SK-N-SH treated with all-trans-retinoic acid at 6 μM for 48 hours (cell line): ENCODE measurements at regions not wholly inside any gene's neighbourhood (a gene's known extent, or its start where the extent isn't known, plus 50 kb on each side); places are given as distances from the start of the nearest gene placed in this dataset.

Source experiments
- ATAC-seq: fragments of 200-7000 bp; cut with Tn5 transposase; 3 replicates; pipeline ENCODE4 v1.9.1; 2020; ENCODE audit warnings: mild to moderate bottlenecking, moderate library complexity
- ARNTL ChIP-seq: fragments of 450-650 bp; formaldehyde crosslinking; IDR thresholded peaks from 2 replicates; pipeline ENCODE4 v1.5.0; 2020; ENCODE audit warnings: low read depth, mild to moderate bottlenecking, moderate library complexity, borderline replicate concordance
- BACH2 ChIP-seq: fragments of 250-450 bp; sonication (Bioruptor Pico); IDR thresholded peaks from 2 replicates; pipeline ENCODE4 v1.9.0; 2021; ENCODE audit warnings: mild to moderate bottlenecking, borderline replicate concordance
- CREB5 ChIP-seq: fragments of 250-450 bp; sonication (Bioruptor Pico); IDR thresholded peaks from 2 replicates; pipeline ENCODE4 v1.5.1; 2020; ENCODE audit warnings: low read depth, mild to moderate bottlenecking, moderate library complexity
- CSDC2 ChIP-seq: fragments of 250-450 bp; sonication (Bioruptor Pico); IDR thresholded peaks from 2 replicates; pipeline ENCODE4 v1.5.0; 2020; ENCODE audit warnings: mild to moderate bottlenecking, moderate library complexity
- CSRNP3 ChIP-seq: fragments of 250-450 bp; sonication (Bioruptor Pico); IDR thresholded peaks from 2 replicates; pipeline ENCODE4 v1.5.1; 2021; ENCODE audit warnings: mild to moderate bottlenecking, moderate library complexity
- ESRRG ChIP-seq: fragments of 250-450 bp; sonication (Bioruptor Pico); IDR thresholded peaks from 2 replicates; pipeline ENCODE4 v1.6.1; 2021; ENCODE audit warnings: mild to moderate bottlenecking
- GLIS3 ChIP-seq: fragments of 250-450 bp; sonication (Bioruptor Pico); IDR thresholded peaks from 2 replicates; pipeline ENCODE4 v1.5.0; 2020; ENCODE audit warnings: mild to moderate bottlenecking, moderate library complexity
- ISL1 ChIP-seq: fragments of 250-450 bp; sonication (Bioruptor Pico); IDR thresholded peaks from 2 replicates; pipeline ENCODE4 v2.1.2; 2022; ENCODE audit warnings: mild to moderate bottlenecking, moderate library complexity
- OSR1 ChIP-seq: fragments of 250-450 bp; sonication (Bioruptor Pico); IDR thresholded peaks from 2 replicates; pipeline ENCODE4 v1.8.0; 2022; ENCODE audit warnings: moderate library complexity, mild to moderate bottlenecking, inconsistent platforms
- PATZ1 ChIP-seq: fragments of 250-450 bp; sonication (Bioruptor Pico); IDR thresholded peaks from 2 replicates; pipeline ENCODE4 v1.8.0; 2020; ENCODE audit warnings: mild to moderate bottlenecking, moderate library complexity, borderline replicate concordance
- POU6F1 ChIP-seq: fragments of 250-450 bp; sonication (Bioruptor Pico); IDR thresholded peaks from 2 replicates; pipeline ENCODE4 v1.8.0; 2021; ENCODE audit warnings: low read depth, mild to moderate bottlenecking, moderate library complexity, borderline replicate concordance
- PPARA ChIP-seq: fragments of 250-450 bp; sonication (Bioruptor Pico); IDR thresholded peaks from 2 replicates; pipeline ENCODE4 v1.5.0; 2020; ENCODE audit warnings: mild to moderate bottlenecking, borderline replicate concordance
- RARB ChIP-seq: fragments of 250-450 bp; sonication (Bioruptor Pico); IDR thresholded peaks from 2 replicates; pipeline ENCODE4 v1.8.0; 2021; ENCODE audit warnings: mild to moderate bottlenecking, moderate library complexity
- SNAI2 ChIP-seq: fragments of 250-450 bp; sonication (Bioruptor Pico); IDR thresholded peaks from 2 replicates; pipeline ENCODE4 v1.5.0; 2020; ENCODE audit warnings: mild to moderate bottlenecking, moderate library complexity
- TCF4 ChIP-seq: fragments of 250-450 bp; sonication (Bioruptor Pico); IDR thresholded peaks from 2 replicates; pipeline ENCODE4 v1.8.0; 2021; ENCODE audit warnings: mild to moderate bottlenecking, moderate library complexity, borderline replicate concordance
- TOX ChIP-seq: fragments of 250-450 bp; sonication (Bioruptor Pico); IDR thresholded peaks from 2 replicates; pipeline ENCODE4 v1.8.0; 2021; ENCODE audit warnings: mild to moderate bottlenecking, moderate library complexity, borderline replicate concordance
- ZC3H10 ChIP-seq: fragments of 250-450 bp; sonication (Bioruptor Pico); IDR thresholded peaks from 2 replicates; pipeline ENCODE4 v1.5.1; 2021; ENCODE audit warnings: mild to moderate bottlenecking, moderate library complexity
- ZFP30 ChIP-seq: fragments of 450-650 bp; formaldehyde crosslinking; IDR thresholded peaks from 2 replicates; pipeline ENCODE4 v1.5.0; 2022; ENCODE audit warnings: mild to moderate bottlenecking, moderate library complexity
- ZNF565 ChIP-seq: fragments of 450-650 bp; formaldehyde crosslinking; conservative IDR thresholded peaks from 2 replicates; pipeline ENCODE4 v1.5.0; 2020; ENCODE audit warnings: low read depth, mild to moderate bottlenecking, moderate library complexity
- ZNF70 ChIP-seq: fragments of 450-650 bp; formaldehyde crosslinking; IDR thresholded peaks from 2 replicates; pipeline ENCODE4 v1.5.0; 2020; ENCODE audit warnings: mild to moderate bottlenecking, moderate library complexity
- ZNF8 ChIP-seq: fragments of 450-650 bp; formaldehyde crosslinking; IDR thresholded peaks from 2 replicates; pipeline ENCODE4 v1.5.0; 2020; ENCODE audit warnings: mild to moderate bottlenecking, moderate library complexity

- no peak for TF ChIP-seq BACH2 (CRISPR knock-in tag)
- no peak for TF ChIP-seq ZNF70 (CRISPR knock-in tag)
- no peak for TF ChIP-seq ZFP30 (CRISPR knock-in tag)
- no peak for TF ChIP-seq PPARA (CRISPR knock-in tag)
- TF ChIP-seq GLIS3 (CRISPR knock-in tag), result no peak
- no peak for TF ChIP-seq ZC3H10 (CRISPR knock-in tag)
- no peak for TF ChIP-seq CREB5 (CRISPR knock-in tag)
- no peak for TF ChIP-seq ARNTL (CRISPR knock-in tag)
- no peak for TF ChIP-seq ZNF8 (CRISPR knock-in tag)
- no peak for TF ChIP-seq TCF4 (CRISPR knock-in tag)
- TF ChIP-seq ESRRG, result no peak
- TF ChIP-seq POU6F1, result no peak
- TF ChIP-seq PATZ1 (CRISPR knock-in tag), result no peak
- TF ChIP-seq RARB (CRISPR knock-in tag), result no peak
- TF ChIP-seq CSDC2 (CRISPR knock-in tag), result no peak
- TF ChIP-seq OSR1 (CRISPR knock-in tag), result no peak
- no peak for TF ChIP-seq TOX
- TF ChIP-seq SNAI2, result no peak
- no peak for TF ChIP-seq ISL1
- no peak for ATAC-seq
These were observed 123.6 kb upstream of the CPEB2 start for GRCh38 chr4:14878681-14879080.

- no peak for ATAC-seq
- no peak for TF ChIP-seq SNAI2
- TF ChIP-seq PPARA (CRISPR knock-in tag), result no peak
- TF ChIP-seq RARB (CRISPR knock-in tag), result no peak
- no peak for TF ChIP-seq ZNF8 (CRISPR knock-in tag)
- TF ChIP-seq TOX, result no peak
- no peak for TF ChIP-seq OSR1 (CRISPR knock-in tag)
- no peak for TF ChIP-seq BACH2 (CRISPR knock-in tag)
- TF ChIP-seq ESRRG, result no peak
- TF ChIP-seq ISL1, result no peak
These were observed 122.6 kb upstream of the CPEB2 start for GRCh38 chr4:14879683-14880082.

GRCh38 chr4:14880805-14881204, 121.5 kb upstream of the CPEB2 start:
- no peak for ATAC-seq
- no peak for TF ChIP-seq GLIS3 (CRISPR knock-in tag)
- TF ChIP-seq CSRNP3 (CRISPR knock-in tag), result no peak
- TF ChIP-seq TOX, result no peak
- TF ChIP-seq POU6F1, result no peak
- no peak for TF ChIP-seq ZNF565 (CRISPR knock-in tag)
- no peak for TF ChIP-seq PPARA (CRISPR knock-in tag)

GRCh38 chr4:14883166-14883565, 119.1 kb upstream of the CPEB2 start:
- ATAC-seq, result no peak

More at GRCh38 chr4:14883166-14883565, 119.1 kb upstream of the CPEB2 start:
- TF ChIP-seq ZC3H10 (CRISPR knock-in tag), result no peak
- TF ChIP-seq POU6F1, result no peak
- no peak for TF ChIP-seq ZNF8 (CRISPR knock-in tag)
- no peak for TF ChIP-seq GLIS3 (CRISPR knock-in tag)
